Hematopoietic multipotent progenitor cell treated with erythropoietin and hydrocortisone succinate and interleukin-3 and kit ligand, for 6 days (in vitro differentiated cells): ENCODE measurements at regions not wholly inside any gene's neighbourhood (a gene's known extent, or its start where the extent isn't known, plus 50 kb on each side); places are given as distances from the start of the nearest gene placed in this dataset.
"Not testable (repeated sequence)": the region's sequence is repeated elsewhere in the genome, so short reads cannot be mapped to it uniquely, and the experiment has no call there.

ENCODE experiments used
- DNase-seq: peaks from one replicate; pipeline ENCODE4 v3.0.0-alpha.2; 2015

DNA sequence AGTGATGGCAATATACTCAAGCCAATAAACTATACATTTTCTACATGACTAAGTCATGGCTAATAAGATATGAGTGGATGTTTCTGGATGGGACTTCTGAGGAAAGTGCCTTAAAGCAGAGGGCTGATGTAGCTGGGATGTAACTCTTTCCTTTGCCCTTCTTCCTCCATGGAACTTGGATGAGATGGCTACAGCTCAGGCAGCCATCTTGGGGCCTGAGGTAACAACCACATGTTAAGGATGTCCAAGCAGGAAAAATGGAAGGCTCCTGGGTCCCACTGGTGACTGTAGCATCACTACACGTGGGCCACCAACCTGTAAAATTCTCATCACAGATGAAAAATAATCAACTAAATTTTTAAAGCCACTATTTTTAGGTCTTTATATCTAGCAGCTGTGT lies 54.4 kb upstream of the GRIP1 start:
- no peak for DNase-seq

DNA sequence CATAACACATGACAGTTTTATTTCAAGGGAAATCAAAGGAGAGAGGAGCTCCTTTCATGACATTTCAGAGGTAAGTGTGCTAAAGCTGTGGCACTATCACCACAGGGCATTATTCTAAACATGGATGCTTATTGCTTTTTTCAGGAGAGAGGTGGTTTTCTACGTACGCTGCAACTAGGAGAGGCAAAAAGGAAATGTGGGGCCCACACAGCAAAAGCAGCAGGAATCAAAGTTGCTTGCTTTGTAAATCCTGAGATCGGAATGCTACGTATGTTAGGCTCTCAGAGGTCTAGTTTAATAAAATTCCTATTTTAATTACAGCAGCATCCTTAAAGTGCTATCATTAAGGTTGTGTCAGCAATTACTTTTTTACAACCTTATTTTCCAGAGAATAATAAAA lies 55.0 kb upstream of the GRIP1 start:
- no peak for DNase-seq

DNA sequence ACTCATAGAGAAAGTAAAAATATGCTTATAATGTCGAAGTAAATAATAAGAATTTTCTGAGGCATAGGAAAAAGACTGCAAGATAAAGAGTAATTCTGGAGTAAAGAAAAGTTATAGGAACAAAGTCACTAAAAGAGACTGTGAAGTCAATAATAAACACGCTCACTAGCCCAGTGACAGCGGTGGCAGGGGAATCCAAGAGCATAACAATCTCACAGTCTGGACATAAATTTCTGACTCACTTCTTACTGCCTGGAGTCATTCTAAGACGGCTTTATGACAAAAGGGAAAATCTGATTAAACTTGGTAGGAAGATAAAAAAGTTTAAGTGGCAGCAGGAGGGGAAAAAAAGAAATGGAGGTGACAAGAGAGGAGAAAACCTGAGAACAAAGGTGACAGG lies 56.4 kb upstream of the GRIP1 start:
- DNase-seq = no peak

DNA sequence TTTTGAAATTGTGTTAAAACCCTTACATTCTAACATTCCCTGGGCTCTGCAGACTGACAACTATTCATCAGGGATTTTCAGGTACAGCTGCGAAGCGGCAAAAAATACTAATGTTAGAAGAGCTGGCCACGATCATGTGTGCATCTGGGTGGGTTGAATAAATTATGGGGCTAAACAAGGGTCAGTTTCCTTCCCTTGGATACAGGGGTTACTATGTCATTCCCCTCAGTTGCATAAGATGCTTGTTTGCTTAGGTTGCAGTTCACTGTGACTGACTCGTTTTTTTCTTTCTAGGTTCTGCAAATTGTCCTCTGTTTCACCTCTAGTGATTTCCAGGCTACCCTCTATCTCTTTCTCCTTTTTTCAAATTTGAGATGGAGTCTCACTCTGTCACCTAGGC lies 58.1 kb upstream of the GRIP1 start:
- DNase-seq = no peak

DNA sequence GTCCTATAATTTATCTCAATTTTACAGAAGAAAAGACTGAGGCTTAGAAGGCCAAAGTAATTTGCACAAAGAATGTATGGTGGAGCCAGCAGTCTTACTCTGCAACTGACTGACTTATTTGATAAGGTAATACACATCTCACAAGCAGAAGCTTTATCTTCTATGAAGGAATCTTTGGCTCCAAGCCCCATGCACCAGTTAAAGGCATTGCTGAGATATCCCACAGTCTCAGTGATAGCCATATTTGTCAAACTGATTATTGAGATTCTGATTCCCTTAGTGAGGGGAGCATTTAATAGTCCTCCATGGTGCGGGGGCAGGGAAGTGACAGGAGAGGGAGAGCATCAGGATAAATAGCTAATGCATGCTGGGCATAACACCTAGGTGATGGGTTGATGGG lies 60.4 kb upstream of the GRIP1 start:
- DNase-seq = no peak

DNA sequence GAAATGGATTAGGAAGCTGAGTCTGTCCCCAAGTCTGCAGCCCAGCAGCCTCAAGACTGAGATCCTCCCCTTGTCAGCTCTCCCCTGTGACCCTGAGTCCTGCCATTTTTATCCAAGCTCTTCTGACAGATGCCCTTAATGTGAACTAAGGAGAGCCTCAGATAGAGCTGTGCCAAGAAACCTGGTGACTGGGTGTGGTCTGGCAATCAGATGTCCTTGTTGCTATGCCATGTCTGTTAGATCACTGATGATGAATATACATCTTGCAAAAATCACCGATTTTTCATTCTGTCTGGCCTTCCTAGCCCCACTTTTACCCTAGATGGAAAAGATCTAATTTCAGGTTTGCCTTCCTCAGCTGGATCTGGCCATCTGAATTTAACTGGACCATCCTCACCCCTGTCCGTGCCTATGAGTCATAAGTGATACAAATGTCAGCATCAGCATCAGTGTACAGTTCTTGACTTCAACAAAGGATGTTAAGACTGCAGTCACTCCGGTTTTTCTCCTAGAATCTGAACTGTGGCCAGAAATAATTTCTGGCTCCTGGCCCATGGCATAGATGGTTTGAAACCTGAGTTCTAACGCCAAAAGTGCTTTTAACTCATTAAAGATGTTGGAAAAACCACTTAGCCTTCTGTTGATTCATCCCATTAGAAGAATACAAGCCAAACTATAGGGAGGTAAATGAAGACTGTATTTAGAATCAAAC lies 61.2 kb upstream of the GRIP1 start:
- DNase-seq = no peak

DNA sequence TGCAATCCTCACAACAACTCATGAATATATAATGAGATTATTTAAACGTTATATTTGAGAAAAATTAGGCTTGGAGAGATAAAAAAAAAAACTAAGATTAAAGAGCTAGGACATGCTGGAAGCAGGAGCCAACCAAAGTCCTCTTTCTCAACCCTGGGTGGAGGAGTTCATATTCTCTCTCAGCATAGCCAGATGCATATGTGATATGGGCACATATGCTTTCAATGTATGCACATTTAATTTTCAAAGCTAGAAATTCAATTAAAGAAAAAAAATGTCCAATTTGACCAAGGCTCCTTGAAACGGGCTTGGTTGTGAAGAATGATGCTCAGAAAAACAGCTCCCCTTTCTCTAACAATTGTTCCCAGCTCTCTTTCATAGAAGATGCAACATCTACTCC lies 61.9 kb upstream of the GRIP1 start:
- no peak for DNase-seq

DNA sequence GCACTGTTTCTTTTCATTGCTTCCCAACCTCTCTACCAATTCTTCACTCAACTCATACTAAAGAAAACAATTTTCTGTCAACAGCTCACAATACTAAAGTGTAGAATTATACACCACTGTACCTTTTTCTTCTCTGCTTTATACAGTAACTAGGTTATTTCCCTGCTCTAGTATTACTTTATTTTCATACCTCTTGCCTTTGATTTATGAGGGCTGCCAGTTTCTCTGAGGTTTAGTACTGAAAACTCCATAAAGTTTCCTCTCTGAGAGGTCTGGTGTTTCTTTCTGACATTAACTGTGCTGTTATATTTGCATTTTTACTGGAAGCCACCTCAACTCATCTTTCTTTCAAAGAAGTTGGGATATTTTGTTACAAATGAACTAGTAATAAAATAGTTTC lies 63.0 kb upstream of the GRIP1 start:
- DNase-seq = no peak

DNA sequence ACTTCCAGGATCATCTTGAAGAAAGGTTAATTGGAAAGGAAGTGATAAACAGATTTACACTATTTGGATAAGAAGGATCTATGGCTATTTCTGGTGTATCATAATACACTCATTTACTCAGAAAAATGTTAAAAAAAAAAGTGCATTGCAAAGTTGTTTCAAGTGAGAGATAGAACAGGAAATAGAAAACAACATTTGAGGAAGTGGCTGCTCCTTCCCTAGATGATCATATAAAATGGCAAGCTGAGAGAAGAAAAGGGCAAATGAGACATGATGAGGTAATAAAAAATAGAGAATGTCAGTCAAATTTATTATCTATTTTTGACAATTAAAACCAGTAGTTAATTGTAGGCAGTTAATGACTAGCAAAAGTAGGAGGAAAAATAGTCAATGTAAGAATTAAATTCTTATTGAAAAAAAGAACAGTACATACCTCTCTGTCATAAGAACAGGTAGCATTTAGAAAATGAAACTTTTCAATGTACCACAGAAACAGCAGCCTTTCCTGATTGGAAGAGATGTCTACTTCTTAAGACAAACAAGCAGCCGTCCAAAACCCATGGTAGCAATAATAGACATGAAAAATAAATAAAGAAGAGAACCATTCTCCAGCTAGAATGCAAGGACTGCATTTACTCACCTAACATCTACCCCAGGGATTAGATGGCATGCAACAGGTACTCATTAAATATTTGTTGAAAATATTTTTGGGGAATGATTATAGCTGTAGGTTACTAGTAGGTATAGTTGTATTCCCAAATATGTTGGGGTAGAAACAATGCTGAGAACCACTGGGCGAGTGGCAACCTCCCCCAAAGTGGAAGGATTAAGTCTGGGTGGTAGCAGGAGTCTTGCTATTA lies 63.9 kb upstream of the GRIP1 start:
- no peak for DNase-seq

DNA sequence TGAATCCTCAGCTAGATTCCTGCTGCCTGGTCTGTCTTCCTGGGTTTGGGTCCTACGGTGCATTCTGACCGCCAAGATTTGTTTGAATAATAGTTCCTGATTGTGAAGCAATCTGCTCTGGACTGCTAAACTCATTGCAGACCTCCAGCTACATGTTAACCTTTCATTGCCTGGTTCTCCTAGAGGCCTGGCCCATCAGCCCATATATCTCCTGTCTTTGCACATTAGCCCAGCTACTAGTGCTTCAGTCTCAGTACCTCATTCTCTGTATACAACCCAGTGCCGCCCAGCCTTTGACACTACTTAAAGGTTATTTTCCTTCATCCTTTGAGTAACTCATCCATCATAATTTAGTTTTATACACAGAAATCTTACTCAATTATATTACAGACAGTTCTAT lies 65.6 kb upstream of the GRIP1 start:
- DNase-seq = no peak

DNA sequence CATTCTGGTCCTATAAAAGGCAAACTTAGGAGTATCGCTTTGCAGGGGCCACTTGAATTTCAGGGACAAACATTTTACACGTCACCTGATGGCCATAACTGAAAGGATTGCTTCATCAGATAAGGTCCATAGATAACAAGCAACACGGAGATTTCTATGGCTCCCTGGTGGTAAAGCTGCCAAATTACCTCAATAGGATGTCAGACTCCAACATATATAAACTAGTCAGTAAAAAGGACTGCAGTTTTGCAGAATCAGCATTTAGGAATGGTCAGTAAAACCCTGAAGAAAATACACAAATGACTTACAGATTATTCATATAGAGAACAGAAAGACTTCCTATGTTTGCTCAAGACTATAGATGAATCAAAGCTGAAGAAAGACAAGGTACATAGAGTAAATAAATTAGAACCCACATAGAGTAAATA lies 66.1 kb upstream of the GRIP1 start:
- no peak for DNase-seq

DNA sequence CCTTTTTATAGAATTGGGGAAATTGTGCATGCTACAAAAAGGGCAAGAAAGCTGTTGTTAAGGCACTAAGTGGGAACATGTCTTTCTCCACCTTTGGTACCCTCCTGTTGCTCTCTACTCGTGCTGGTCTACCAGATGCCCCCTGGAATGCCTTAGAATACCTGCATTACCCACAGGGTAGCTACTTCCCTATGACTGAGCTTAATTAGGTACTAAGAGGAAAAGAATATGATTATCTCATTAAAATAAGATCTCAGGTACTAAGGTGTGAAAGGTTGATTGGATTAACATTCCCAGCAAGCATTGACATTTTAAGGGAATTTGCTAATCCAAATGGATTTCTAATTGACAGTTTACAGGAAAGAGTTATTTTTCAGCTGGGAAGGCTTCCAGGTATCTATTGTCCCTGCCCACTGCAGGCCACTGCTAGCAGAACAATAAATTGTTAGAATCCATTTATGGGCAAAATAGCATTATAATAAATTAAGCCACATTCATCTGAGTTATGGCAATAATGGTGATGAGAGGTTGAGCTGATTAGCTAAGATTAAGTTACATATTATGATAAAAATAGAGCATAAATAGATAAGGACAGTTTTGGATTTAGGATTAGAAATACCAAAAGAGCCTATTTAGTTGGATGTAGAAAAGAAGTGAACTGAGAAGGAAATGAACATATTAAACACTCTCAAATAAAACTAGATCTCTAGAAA lies 67.8 kb upstream of the GRIP1 start:
- DNase-seq = no peak

DNA sequence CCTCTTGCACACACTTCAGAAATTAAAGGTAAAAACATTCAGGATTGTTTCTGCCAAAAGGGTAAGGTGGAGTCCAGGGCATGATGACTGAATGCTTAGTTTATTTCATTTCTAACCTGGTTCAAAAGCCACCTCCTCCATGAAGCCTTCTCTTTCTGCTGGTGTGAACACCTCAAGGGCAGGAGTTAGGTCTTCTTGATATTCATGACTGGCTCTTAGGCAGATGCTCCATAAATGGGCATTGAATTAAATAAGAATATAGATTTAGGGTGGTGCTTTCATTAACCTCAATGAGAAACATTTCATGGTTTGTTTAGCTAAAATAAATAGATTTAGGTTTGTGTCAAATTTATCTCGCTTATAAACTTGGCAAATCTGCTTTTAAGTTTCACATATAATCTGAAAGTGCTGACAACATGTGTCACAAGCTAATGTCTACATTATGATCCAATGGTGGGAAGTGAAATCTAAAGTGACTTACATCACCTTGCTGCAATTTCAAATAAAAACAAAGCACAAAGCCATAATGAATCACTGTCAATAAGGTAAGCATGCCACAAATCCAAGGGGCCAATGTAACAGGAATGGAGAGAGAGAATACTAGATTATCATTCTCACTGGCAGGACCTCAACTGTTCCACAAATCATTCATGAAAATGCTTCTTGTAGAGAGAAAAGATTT lies 72.7 kb upstream of the GRIP1 start:
- no peak for DNase-seq

DNA sequence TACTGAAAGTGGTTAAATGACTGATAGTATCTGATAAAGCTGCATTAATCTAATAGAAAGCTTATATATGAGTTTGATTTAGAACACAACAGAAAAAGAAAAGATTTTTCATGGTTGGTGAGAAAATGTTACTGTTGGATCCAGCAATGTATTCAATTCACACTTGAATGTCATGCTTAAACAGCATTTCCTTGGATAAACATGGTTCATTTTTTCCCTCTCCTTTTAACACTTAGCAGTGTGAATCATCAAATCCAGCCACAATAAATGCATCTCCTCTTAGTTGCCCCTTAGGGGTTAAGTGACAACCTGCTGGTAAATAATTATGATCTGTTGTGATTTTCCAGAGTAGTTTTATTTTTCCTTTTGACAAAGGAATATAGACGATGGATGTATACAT lies 74.9 kb upstream of the GRIP1 start:
- no peak for DNase-seq

DNA sequence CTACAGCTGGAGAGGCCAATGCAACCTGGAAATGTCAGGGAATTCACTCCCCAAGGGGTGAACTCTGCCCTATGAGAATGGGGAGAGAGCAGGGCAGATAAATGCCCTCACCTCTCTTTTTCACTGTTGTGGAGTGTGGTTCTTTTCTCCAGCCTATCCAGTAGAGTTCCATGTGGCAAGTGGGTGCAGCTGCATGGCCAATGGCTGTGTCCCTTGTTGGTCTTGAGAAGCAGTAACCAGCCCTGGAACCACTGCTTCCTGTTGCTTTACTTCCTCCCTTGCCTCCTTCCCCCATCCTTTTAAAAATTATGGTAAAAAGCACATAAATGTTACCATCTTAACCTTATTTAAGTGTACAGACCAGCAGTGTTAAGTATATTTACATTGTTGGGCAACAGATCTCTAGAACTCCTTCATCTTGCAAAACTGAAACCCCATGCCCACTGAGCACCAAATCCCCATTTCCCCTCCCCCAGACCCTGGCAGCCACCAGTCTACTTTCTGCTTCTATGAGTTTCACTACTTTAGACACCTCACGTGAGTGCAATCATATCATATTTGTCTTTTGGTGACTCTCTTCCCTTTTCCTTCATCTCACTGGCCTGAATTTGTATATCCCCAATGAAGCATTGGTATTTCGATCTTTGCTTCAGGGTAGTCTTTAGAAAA lies 77.0 kb upstream of the GRIP1 start:
- no peak for DNase-seq

DNA sequence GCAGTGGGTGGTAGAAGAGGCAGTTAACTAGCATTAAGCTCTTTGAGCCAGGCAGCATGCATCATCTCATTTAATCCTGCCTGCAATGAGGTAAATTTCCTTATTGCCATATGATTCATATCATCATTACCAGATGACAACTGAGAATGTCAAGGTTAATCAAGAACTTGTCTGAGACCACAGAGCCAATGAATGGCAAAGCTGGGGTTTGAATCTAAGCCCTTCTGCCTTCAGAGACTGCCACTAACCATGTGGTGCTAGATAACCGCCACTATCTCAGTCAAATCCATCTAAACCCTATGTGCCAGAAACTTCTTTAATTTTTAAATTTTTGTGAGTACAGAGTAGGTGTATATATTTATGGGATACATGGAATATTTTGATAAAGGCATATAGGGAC lies 77.8 kb upstream of the GRIP1 start:
- DNase-seq = peak; percentile 11

DNA sequence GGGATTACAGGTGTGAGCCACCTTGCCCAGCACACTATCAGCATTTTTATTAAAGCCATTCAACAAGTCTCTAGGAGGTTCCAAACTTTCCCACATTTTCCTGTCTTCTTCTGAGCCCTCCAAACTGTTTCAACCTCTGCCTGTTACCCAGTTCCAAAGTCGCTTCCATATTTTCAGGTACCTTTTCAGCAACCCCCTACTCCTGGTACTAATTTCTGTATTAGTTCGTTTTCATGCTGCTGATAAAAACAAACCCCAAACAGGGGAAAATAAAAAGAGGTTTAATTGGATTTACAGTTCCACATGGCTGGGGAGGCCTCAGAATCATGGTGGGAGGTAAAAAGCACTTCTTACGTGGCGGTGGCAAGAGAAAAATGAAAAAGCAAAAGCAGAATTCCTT lies 81.2 kb upstream of the GRIP1 start:
- DNase-seq = not testable (repeated sequence)

DNA sequence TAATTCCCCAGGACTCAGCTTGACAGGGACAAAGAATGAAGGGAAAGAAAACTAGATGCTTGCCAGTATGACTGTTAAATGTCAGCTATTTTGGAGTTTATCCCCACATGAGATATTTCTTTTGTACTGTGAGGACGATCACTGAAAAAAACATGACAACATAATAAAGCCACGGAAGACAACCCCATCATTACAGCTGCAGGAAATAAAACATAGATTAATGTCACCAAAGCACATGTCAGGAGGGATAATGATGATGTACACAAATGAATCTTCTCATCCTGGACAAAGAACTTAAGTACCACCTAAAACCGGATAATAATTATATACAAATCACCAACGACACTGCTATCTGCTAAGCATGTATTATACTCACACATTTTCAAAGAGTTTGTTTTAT lies 84.6 kb upstream of the GRIP1 start:
- DNase-seq = no peak

DNA sequence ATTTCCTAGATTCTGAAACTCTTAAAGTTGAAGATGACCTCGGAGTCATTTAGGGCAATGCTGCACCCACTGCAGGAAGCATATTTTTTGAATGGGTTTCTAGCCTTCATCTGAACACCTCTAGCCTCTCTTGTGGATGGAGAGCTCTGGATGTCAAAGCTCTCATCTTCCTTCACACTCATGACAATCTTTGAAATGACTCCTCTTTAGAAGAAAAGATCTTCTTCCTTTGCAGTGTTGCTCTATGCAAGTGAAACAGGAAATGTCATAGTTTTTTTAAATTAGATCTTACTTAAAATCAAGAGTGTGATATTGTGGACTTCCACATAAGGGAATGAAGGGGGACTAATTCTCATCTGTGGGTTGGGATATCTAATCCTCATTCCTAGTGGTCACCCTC lies 86.3 kb upstream of the GRIP1 start:
- no peak for DNase-seq

DNA sequence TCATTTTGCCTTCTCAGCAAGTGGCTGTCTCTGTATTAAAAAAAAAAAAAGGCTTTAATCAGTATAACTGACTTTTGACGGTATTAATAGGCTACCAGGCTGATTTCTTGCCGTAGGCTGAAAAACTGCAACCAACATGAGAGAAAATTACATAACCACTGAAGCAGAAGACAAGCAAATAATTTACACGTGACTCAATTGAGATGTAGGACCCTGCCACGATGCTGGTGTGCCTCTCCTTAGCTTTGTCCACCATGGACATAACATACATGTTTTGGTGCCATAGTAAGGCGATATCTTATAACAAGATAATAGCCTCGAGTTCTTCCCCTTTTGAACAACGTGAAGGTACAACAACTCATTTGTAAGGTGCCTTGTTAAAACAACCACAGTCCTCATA lies 88.7 kb upstream of the GRIP1 start:
- DNase-seq = no peak

DNA sequence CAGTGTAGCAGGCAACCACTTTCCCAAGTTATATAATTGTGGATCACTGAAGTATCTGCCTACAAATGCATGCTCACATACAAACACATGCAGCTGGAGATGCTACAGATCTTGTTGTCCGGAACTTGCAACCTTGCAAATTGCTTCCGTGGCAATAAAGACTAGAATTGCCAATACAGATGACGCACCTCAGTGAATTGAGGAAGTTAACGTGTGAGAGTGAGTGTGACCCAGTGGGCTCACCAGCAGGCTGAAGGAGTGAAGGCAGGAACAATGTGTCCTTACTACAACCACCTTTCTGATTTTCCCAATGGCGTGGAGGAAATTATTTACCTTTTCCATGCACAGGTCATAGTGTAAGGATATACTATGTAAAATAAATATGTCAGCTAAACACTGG lies 89.4 kb upstream of the GRIP1 start:
- no peak for DNase-seq

DNA sequence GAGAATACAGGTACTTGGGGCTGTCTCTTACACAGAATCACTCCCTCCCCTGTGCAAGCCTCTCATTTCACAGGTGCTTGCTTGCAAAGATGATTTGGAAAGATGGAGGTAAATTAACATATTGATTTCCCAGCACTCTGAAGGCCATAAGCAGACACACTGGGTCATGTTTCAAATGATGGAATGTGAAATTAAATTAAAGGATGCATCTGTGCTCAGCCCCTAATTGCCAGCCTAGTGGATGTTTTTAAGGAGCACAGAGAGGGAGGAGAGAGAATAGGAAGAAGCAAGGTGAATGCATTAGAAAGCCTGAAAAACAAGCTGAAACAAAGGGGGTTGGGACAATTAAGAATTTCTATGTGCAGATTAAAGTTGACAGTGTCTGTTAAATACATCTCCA lies 96.1 kb upstream of the GRIP1 start:
- no peak for DNase-seq

DNA sequence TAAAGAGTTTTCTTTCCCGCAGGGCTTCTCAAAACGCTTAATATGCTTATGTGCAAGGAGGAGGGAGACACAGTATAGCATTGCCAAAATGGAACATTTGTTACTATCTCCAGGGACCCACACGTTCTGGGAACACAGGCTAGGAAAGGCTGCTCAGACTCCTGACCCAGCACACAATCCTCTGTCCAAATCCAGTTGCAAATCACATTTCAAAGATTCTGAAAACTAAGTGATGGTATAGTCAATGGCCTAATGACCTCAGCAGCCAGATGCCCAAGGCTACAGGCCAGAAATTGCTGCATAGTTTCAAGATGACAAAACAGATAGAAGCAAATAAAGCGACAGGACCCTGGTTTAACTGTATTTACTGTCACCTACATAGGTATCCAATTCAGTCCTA lies 97.0 kb upstream of the GRIP1 start:
- no peak for DNase-seq
